ENCODE measurements at regions not wholly inside any gene's neighbourhood (a gene's known extent, or its start where the extent isn't known, plus 50 kb on each side); places are given as distances from the start of the nearest gene placed in this dataset.

DNA sequence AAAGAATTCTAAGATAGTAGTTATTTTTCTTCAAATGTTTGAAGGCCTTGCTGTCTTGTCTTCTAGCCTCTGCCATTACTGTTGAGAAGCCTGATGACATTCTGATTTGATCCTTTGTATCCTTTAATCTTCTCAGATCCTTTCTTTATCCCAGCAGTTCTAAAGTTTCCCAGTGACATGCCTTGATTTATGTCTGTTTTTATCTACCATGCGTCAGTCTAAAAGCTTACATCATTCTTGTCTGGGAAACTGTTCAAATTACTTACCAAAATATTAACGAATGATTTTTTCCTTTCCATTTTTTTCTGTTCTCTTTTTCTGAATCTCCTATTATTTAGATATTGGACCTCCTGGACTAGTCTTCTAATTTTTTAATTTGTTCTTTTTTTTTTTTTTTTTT, 78.3 kb upstream of the HELT start:
- H3K36me3 Mint-ChIP-seq (ENCODE audit: insufficient read depth), result no peaks in the 10 kb centered on the region
- no peak overlapping the region for H3K27ac Mint-ChIP-seq (ENCODE audit: low read depth)
- no peaks in the 10 kb centered on the region for H3K4me1 Mint-ChIP-seq
- no peak for DNase-seq (ENCODE audit: low spot score in 2 of 2)
- ATAC-seq (replicated peaks; ENCODE audit: extremely low read depth, poor library complexity, severe bottlenecking), result no peak
- H3K9me3 Mint-ChIP-seq, result no peaks in the 10 kb centered on the region
- peaks cover 60% of the 10 kb centered on the region for H3K27me3 Mint-ChIP-seq
- H3K4me3 Mint-ChIP-seq, result no peak overlapping the region

- Mint-ChIP-seq H3K9me3 (no peaks in the 10 kb centered on the region), H3K4me1 (no peaks in the 10 kb centered on the region), H3K4me3 (no peak overlapping the region), H3K27me3 (peaks cover 55% of the 10 kb centered on the region), H3K36me3 (ENCODE audit: insufficient read depth) (no peaks in the 10 kb centered on the region), H3K27ac (ENCODE audit: low read depth) (no peak overlapping the region)
- ATAC-seq (replicated peaks; ENCODE audit: extremely low read depth, poor library complexity, severe bottlenecking) (no peak), DNase-seq (ENCODE audit: low spot score in 2 of 2) (no peak)
These were observed 77.8 kb upstream of the HELT start for GRCh38 chr4:184940500-184940899.

- DNase-seq (ENCODE audit: low spot score in 2 of 2) (no peak), ATAC-seq (replicated peaks; ENCODE audit: extremely low read depth, poor library complexity, severe bottlenecking) (no peak)
- H3K9me3 Mint-ChIP-seq, result no peaks in the 10 kb centered on the region
- H3K36me3 Mint-ChIP-seq (ENCODE audit: insufficient read depth), result no peaks in the 10 kb centered on the region
- no peaks in the 10 kb centered on the region for H3K4me1 Mint-ChIP-seq
- H3K27ac Mint-ChIP-seq (ENCODE audit: low read depth), result no peak overlapping the region
- H3K4me3 Mint-ChIP-seq, result no peak overlapping the region
- H3K27me3 Mint-ChIP-seq, result peaks cover 51% of the 10 kb centered on the region
These were observed 76.4 kb upstream of the HELT start for GRCh38 chr4:184941671-184942418.

- DNase-seq (ENCODE audit: low spot score in 2 of 2) (no peak), ATAC-seq (replicated peaks; ENCODE audit: extremely low read depth, poor library complexity, severe bottlenecking) (no peak)
- Mint-ChIP-seq H3K4me3 (no peak overlapping the region), H3K27ac (ENCODE audit: low read depth) (no peak overlapping the region), H3K9me3 (no peaks in the 10 kb centered on the region), H3K36me3 (ENCODE audit: insufficient read depth) (no peaks in the 10 kb centered on the region), H3K4me1 (no peaks in the 10 kb centered on the region), H3K27me3 (peaks cover 54% of the 10 kb centered on the region)
These were observed 75.6 kb upstream of the HELT start for GRCh38 chr4:184942444-184943425.

DNA sequence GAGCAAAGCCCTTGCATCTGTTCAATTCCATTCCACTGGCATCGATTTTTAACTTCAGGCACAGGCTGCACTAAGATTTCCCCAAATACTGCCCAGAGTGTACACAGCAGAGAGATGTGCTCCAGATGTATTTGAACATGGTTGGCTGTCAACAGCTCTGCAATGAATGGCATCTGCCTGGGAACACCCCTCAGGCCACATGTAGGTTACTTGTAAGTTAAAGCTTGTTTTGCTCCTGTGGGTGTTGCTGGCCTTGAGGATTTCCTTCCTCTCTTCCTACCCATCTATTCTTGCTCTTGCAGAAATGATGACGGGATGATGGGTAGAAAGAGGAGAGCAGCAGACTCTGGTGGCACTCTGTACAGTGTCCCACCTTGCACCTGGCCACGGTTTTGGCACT, 69.3 kb upstream of the HELT start:
- peaks cover 75% of the 10 kb centered on the region for H3K27me3 Mint-ChIP-seq
- no peaks in the 10 kb centered on the region for H3K4me1 Mint-ChIP-seq
- H3K9me3 Mint-ChIP-seq, result no peaks in the 10 kb centered on the region
- H3K36me3 Mint-ChIP-seq (ENCODE audit: insufficient read depth), result no peaks in the 10 kb centered on the region
- no peak for ATAC-seq (replicated peaks; ENCODE audit: extremely low read depth, poor library complexity, severe bottlenecking)
- no peak overlapping the region for H3K27ac Mint-ChIP-seq (ENCODE audit: low read depth)
- no peak for DNase-seq (ENCODE audit: low spot score in 2 of 2)
- H3K4me3 Mint-ChIP-seq, result no peak overlapping the region

DNA sequence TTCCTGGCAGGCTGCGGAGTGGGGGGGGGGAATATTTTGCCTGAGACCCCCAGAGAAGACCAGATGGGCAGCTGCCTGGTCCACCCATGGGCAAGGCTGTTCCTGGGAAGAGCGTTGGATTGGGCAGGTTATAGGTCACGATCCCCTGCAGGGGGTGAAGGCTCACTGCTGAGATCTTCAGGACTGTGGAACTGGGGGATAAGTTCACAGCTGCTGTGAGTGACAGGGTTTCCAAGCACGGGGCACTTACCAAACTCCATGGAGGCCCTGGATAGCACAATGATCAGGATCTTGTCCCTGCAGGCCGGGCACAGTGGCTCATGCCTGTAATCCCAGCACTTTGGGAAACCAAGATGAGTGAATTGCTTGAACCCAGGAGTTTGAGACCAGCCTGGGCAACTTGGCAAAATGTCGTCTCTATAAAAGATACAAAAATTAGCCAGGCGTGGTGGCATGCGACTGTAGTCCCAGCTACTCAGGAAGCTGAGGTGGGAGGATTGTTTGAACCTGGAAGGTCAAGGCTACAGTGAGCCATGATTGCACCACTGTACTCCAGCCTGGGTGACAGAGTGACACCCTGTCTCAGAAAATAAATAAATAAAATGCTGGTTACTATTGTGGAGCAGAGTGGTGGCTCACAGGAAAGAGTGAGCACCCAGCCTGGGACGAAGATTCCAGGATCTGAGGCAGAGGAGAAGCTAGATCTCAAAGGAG, 68.0 kb upstream of the HELT start:
- ATAC-seq (replicated peaks; ENCODE audit: extremely low read depth, poor library complexity, severe bottlenecking), result no peak
- DNase-seq (ENCODE audit: low spot score in 2 of 2), result no peak

DNA sequence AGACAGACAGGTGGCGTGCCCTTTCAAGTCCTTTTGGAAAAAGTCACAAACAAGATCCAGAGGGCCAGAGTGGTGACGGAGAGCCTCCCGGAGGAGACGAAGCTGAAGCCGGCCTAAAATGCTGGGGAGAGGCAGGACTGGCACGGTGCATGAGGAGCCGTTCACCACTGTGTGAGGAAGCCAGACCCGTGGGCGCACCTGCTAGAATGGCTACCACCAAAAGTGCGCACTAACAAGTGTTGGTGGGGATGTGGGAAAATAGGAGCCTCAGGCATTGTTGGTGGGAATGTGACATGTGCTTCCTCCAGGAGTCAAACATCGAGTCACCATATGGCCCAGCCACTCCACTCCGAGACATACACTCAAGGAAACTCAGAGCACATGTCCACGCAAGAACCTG, 67.4 kb upstream of the HELT start:
- ATAC-seq (replicated peaks; ENCODE audit: extremely low read depth, poor library complexity, severe bottlenecking), result no peak
- Mint-ChIP-seq H3K36me3 (ENCODE audit: insufficient read depth) (no peaks in the 10 kb centered on the region), H3K27me3 (peaks cover 83% of the 10 kb centered on the region), H3K9me3 (no peaks in the 10 kb centered on the region), H3K4me1 (no peaks in the 10 kb centered on the region), H3K27ac (ENCODE audit: low read depth) (no peak overlapping the region), H3K4me3 (no peak overlapping the region)
- no peak for DNase-seq (ENCODE audit: low spot score in 2 of 2)

More for the DNA sequence above, 68.0 kb upstream of the HELT start:
- Mint-ChIP-seq H3K27me3 (peaks cover 83% of the 10 kb centered on the region), H3K36me3 (ENCODE audit: insufficient read depth) (no peaks in the 10 kb centered on the region), H3K9me3 (no peaks in the 10 kb centered on the region), H3K4me1 (no peaks in the 10 kb centered on the region), H3K4me3 (no peak overlapping the region), H3K27ac (ENCODE audit: low read depth) (no peak overlapping the region)

GRCh38 chr4:184951668-184952160, 66.6 kb upstream of the HELT start:
- Mint-ChIP-seq H3K36me3 (ENCODE audit: insufficient read depth) (no peaks in the 10 kb centered on the region), H3K9me3 (no peaks in the 10 kb centered on the region), H3K27ac (ENCODE audit: low read depth) (no peak overlapping the region), H3K4me3 (no peak overlapping the region), H3K4me1 (no peaks in the 10 kb centered on the region), H3K27me3 (peaks cover 75% of the 10 kb centered on the region)
- DNase-seq (ENCODE audit: low spot score in 2 of 2) (no peak), ATAC-seq (replicated peaks; ENCODE audit: extremely low read depth, poor library complexity, severe bottlenecking) (no peak)

DNA sequence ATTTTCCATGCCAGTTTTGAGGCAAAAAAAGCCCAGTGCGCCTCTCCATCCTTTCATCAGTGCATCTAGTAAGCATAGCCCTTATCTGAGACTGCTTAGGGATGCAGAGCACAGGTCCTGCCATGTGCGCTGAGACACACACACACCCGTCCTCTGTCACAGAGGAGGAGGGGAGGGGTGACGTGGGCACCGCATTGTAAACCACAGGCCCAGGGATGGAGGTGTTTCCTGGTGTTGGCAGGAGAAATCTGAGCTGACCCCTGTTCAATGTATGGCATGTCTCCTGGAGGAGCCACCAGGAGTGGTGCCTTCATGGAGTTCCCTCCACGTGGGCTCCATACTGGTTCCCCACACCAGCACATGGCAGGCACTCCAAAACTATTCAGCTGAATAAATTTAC, 65.8 kb upstream of the HELT start:
- H3K4me3 Mint-ChIP-seq, result no peak overlapping the region
- no peaks in the 10 kb centered on the region for H3K4me1 Mint-ChIP-seq
- H3K36me3 Mint-ChIP-seq (ENCODE audit: insufficient read depth), result no peaks in the 10 kb centered on the region
- H3K9me3 Mint-ChIP-seq, result no peaks in the 10 kb centered on the region
- peaks cover 67% of the 10 kb centered on the region for H3K27me3 Mint-ChIP-seq
- DNase-seq (ENCODE audit: low spot score in 2 of 2) (no peak), ATAC-seq (replicated peaks; ENCODE audit: extremely low read depth, poor library complexity, severe bottlenecking) (no peak)
- no peak overlapping the region for H3K27ac Mint-ChIP-seq (ENCODE audit: low read depth)

DNA sequence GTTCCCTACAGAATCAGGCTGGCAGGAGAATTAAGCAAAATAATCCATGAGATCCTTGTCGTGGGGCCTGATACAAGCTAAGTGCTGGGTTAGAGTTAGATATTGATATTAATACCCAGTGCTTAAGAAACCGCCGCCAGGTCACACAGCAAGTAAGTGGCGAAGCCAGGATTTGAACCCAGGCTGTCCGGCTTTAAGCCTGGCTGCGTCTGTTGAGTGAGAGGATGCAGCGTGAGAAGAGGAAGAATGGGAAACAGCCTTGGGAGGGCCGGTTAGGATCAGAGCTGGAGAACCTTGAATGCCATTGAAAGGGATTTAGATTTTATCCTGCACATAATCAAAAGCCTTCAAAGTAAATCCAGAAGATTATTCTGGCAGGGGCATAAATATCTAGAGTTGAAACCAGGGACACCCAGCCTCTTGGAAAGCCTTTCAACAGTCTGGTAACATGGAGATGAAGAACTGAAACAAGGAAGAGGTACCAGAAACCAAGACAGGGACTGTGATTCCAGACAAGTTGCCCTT, 64.8 kb upstream of the HELT start:
- no peaks in the 10 kb centered on the region for H3K4me1 Mint-ChIP-seq
- H3K27me3 Mint-ChIP-seq, result peaks cover 57% of the 10 kb centered on the region
- H3K9me3 Mint-ChIP-seq, result no peaks in the 10 kb centered on the region
- no peak overlapping the region for H3K4me3 Mint-ChIP-seq
- DNase-seq (ENCODE audit: low spot score in 2 of 2) (no peak), ATAC-seq (replicated peaks; ENCODE audit: extremely low read depth, poor library complexity, severe bottlenecking) (no peak)
- no peaks in the 10 kb centered on the region for H3K36me3 Mint-ChIP-seq (ENCODE audit: insufficient read depth)
- no peak overlapping the region for H3K27ac Mint-ChIP-seq (ENCODE audit: low read depth)

GRCh38 chr4:184953971-184954370, 64.3 kb upstream of the HELT start:
- Mint-ChIP-seq H3K4me3 (no peak overlapping the region), H3K9me3 (no peaks in the 10 kb centered on the region), H3K36me3 (ENCODE audit: insufficient read depth) (no peaks in the 10 kb centered on the region), H3K27ac (ENCODE audit: low read depth) (no peak overlapping the region), H3K27me3 (peaks cover 53% of the 10 kb centered on the region), H3K4me1 (no peaks in the 10 kb centered on the region)
- ATAC-seq (replicated peaks; ENCODE audit: extremely low read depth, poor library complexity, severe bottlenecking) (no peak), DNase-seq (ENCODE audit: low spot score in 2 of 2) (no peak)

DNA sequence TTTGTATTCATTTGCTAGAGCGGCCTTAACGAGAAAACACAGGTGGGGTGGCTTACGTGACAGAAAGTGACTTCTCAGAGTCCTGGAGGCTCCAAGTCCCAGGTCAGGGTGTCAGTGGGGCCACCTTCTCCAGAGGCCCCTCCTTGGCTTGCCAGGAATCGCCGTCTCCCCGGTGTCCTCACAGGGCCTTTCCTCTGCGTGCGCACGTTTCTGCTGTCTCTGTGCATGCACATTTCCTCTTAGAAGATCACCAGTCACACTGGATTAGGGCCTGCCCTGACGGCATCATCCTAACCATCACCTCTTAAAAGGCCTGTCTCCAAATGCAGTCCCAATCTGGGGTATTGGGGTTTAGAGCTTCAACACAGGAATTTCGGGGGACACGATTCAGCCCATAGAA, 63.8 kb upstream of the HELT start:
- no peak for ATAC-seq (replicated peaks; ENCODE audit: extremely low read depth, poor library complexity, severe bottlenecking)
- Mint-ChIP-seq H3K36me3 (ENCODE audit: insufficient read depth) (no peaks in the 10 kb centered on the region), H3K4me1 (no peaks in the 10 kb centered on the region), H3K4me3 (no peak overlapping the region), H3K9me3 (no peaks in the 10 kb centered on the region), H3K27ac (ENCODE audit: low read depth) (no peak overlapping the region), H3K27me3 (peaks cover 50% of the 10 kb centered on the region)
- no peak for DNase-seq (ENCODE audit: low spot score in 2 of 2)
